Neural cell (in vitro differentiated cells): ENCODE measurements at regions not wholly inside any gene's neighbourhood (a gene's known extent, or its start where the extent isn't known, plus 50 kb on each side); places are given as distances from the start of the nearest gene placed in this dataset.

Source experiments
- H2AFZ ChIP-seq: fragments of 200-600, 300-800 bp; sonication (generic), shearing (Covaris generic); 2 replicates; pipeline ENCODE4 v1.6.0; 2014; ENCODE audit warnings: low read depth, mild to moderate bottlenecking, antibody characterized with exemption, low read length, moderate library complexity
- H3F3A ChIP-seq: fragments of 200-600 bp; shearing (Covaris generic); 2 replicates; pipeline ENCODE4 v1.6.1; 2016; ENCODE audit warnings: mild to moderate bottlenecking, moderate library complexity, mixed read lengths, antibody characterized with exemption, low read length; ENCODE audit not compliant: insufficient read depth, poor library complexity, severe bottlenecking
- H3K27ac ChIP-seq: fragments of 200-600, 300-800 bp; sonication (generic), shearing (Covaris generic); 2 replicates; pipeline ENCODE4 v1.5.1; 2014; ENCODE audit warnings: mild to moderate bottlenecking, low read length, moderate library complexity
- H3K27me3 ChIP-seq: fragments of 300-800, 200-600 bp; sonication (generic), shearing (Covaris generic); 2 replicates; pipeline ENCODE4 v1.6.0; 2014; ENCODE audit warnings: mild to moderate bottlenecking, low read depth, low read length, moderate library complexity; ENCODE audit not compliant: insufficient read depth
- H3K36me3 ChIP-seq: fragments of 300-800, 200-600 bp; sonication (generic), shearing (Covaris generic); 2 replicates; pipeline ENCODE4 v1.5.1; 2014; ENCODE audit warnings: mild to moderate bottlenecking, antibody characterized with exemption, low read length, moderate library complexity; ENCODE audit not compliant: insufficient read depth
- H3K4me2 ChIP-seq: fragments of 300-800, 200-600 bp; sonication (generic), shearing (Covaris generic); 2 replicates; pipeline ENCODE4 v1.6.0; 2014; ENCODE audit warnings: mild to moderate bottlenecking, low read length
- H3K4me3 ChIP-seq: fragments of 300-800, 200-600 bp; sonication (generic), shearing (Covaris generic); 2 replicates; pipeline ENCODE4 v1.5.1; 2014; ENCODE audit warnings: mild to moderate bottlenecking, low read length, moderate library complexity
- H3K79me2 ChIP-seq: fragments of 200-600 bp; shearing (Covaris generic); replicated peaks from 2 replicates; pipeline ENCODE4 v1.6.0; 2014; ENCODE audit warnings: mild to moderate bottlenecking, low read length, moderate library complexity; ENCODE audit not compliant: insufficient read depth
- H3K9ac ChIP-seq: fragments of 300-800, 200-600 bp; sonication (generic), shearing (Covaris generic); 2 replicates; pipeline ENCODE4 v1.6.1; 2016; ENCODE audit warnings: mild to moderate bottlenecking, low read length, mixed read lengths
- H3K9me2 ChIP-seq: fragments of 200-600 bp; shearing (Covaris generic); 2 replicates; pipeline ENCODE4 v1.6.1; 2016; ENCODE audit warnings: mild to moderate bottlenecking, low read length, mixed read lengths; ENCODE audit not compliant: insufficient read depth
- H3K9me3 ChIP-seq: fragments of 200-600, 300-800 bp; sonication (generic), shearing (Covaris generic); 2 replicates; pipeline ENCODE4 v1.6.1; 2016; ENCODE audit warnings: mild to moderate bottlenecking, mixed run types, low read length, moderate library complexity, mixed read lengths
- H4K20me1 ChIP-seq: fragments of 200-600 bp; shearing (Covaris generic); 2 replicates; pipeline ENCODE4 v1.6.1; 2016; ENCODE audit warnings: mild to moderate bottlenecking, mixed run types; ENCODE audit not compliant: insufficient read depth
- CTCF ChIP-seq: fragments of 450-650 bp; IDR thresholded peaks from 2 replicates; pipeline ENCODE4 v1.5.1; 2014; ENCODE audit warnings: antibody characterized with exemption, mild to moderate bottlenecking, moderate library complexity; ENCODE audit not compliant: poor library complexity, severe bottlenecking
- EP300 ChIP-seq: fragments of 450-650 bp; conservative IDR thresholded peaks from 2 replicates; pipeline ENCODE4 v1.6.1; 2014; ENCODE audit warnings: antibody characterized with exemption, mild to moderate bottlenecking, moderate library complexity; ENCODE audit not compliant: poor library complexity, severe bottlenecking
- EZH2 ChIP-seq: fragments of 200-600, 300-800 bp; shearing (Covaris generic), sonication (generic); IDR thresholded peaks from 2 replicates; pipeline ENCODE4 v1.6.1; 2014; ENCODE audit warnings: antibody characterized with exemption, low read length, borderline replicate concordance, mild to moderate bottlenecking; ENCODE audit not compliant: insufficient read depth, poor library complexity, severe bottlenecking
- MXI1 ChIP-seq: fragments of 450-650 bp; conservative IDR thresholded peaks from 2 replicates; pipeline ENCODE4 v1.6.1; 2014; ENCODE audit warnings: antibody characterized with exemption, mild to moderate bottlenecking; ENCODE audit not compliant: poor library complexity, severe bottlenecking
- POLR2AphosphoS5 ChIP-seq: IDR thresholded peaks from 2 replicates; pipeline ENCODE4 v1.6.1; 2012
- RAD21 ChIP-seq: fragments of 450-650 bp; conservative IDR thresholded peaks from 2 replicates; pipeline ENCODE4 v1.6.1; 2014; ENCODE audit warnings: antibody characterized with exemption, mild to moderate bottlenecking, moderate library complexity
- SMC3 ChIP-seq: fragments of 450-650 bp; conservative IDR thresholded peaks from 2 replicates; pipeline ENCODE4 v1.6.1; 2014; ENCODE audit warnings: antibody characterized with exemption, mild to moderate bottlenecking, moderate library complexity; ENCODE audit not compliant: poor library complexity
- TAF1 ChIP-seq: IDR thresholded peaks from 2 replicates; pipeline ENCODE4 v1.6.1; 2012; ENCODE audit warnings: low read depth
- TF ChIP-seq, protein P1 (sequence below): IDR thresholded peaks from 2 replicates; pipeline ENCODE4 v1.6.1; 2012; ENCODE audit warnings: borderline replicate concordance

DNA sequence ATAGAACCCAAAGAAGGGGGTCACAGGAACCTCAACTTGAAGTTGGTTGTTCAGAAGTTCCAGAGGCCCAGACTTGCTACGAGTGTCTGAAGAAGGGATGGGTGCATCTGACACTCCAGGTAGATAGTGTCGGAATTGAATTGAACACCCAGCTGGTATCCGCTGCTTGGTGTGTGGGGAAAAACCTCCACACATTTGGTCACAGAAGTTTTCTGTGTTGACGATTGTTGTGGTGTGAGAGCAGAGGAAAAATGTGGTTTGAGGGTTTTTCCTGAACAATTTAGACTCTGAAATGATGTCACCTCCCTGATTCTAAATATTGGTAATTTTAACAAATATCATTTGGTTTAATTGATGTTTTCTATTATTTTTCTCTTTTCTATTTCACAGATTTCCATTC is 218.8 kb upstream of the CTNNB1 start:
- Histone ChIP-seq H3K4me3 (no peak overlapping the region), H3K36me3 (no peaks in the 10 kb centered on the region), H3F3A (no peaks in the 10 kb centered on the region), H3K4me2 (no peak overlapping the region), H3K9me3 (no peaks in the 10 kb centered on the region), H3K27me3 (no peaks in the 10 kb centered on the region), H2AFZ (no peak overlapping the region), H3K79me2 (no peaks in the 10 kb centered on the region), H4K20me1 (no peaks in the 10 kb centered on the region), H3K9ac (no peak overlapping the region), H3K9me2 (no peaks in the 10 kb centered on the region), H3K27ac (no peak overlapping the region)
- TF ChIP-seq SMC3 = no peak
- no peak for TF ChIP-seq EP300
- TF ChIP-seq MXI1 = no peak
- TF ChIP-seq TAF1 = no peak
- TF ChIP-seq POLR2AphosphoS5 = no peak
- no peak for TF ChIP-seq CTCF
- TF ChIP-seq, protein P1, sequence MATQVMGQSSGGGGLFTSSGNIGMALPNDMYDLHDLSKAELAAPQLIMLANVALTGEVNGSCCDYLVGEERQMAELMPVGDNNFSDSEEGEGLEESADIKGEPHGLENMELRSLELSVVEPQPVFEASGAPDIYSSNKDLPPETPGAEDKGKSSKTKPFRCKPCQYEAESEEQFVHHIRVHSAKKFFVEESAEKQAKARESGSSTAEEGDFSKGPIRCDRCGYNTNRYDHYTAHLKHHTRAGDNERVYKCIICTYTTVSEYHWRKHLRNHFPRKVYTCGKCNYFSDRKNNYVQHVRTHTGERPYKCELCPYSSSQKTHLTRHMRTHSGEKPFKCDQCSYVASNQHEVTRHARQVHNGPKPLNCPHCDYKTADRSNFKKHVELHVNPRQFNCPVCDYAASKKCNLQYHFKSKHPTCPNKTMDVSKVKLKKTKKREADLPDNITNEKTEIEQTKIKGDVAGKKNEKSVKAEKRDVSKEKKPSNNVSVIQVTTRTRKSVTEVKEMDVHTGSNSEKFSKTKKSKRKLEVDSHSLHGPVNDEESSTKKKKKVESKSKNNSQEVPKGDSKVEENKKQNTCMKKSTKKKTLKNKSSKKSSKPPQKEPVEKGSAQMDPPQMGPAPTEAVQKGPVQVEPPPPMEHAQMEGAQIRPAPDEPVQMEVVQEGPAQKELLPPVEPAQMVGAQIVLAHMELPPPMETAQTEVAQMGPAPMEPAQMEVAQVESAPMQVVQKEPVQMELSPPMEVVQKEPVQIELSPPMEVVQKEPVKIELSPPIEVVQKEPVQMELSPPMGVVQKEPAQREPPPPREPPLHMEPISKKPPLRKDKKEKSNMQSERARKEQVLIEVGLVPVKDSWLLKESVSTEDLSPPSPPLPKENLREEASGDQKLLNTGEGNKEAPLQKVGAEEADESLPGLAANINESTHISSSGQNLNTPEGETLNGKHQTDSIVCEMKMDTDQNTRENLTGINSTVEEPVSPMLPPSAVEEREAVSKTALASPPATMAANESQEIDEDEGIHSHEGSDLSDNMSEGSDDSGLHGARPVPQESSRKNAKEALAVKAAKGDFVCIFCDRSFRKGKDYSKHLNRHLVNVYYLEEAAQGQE = no peak
- no peak for TF ChIP-seq EZH2
- TF ChIP-seq RAD21 = no peak

GRCh38 chr3:40985195-40985594 is 214.1 kb upstream of the CTNNB1 start:
- H3K79me2 ChIP-seq = no peaks in the 10 kb centered on the region
- H3F3A ChIP-seq = no peaks in the 10 kb centered on the region
- H4K20me1 ChIP-seq = no peaks in the 10 kb centered on the region
- H3K9me2 ChIP-seq = no peaks in the 10 kb centered on the region
- H3K27me3 ChIP-seq = no peaks in the 10 kb centered on the region
- H3K4me2 ChIP-seq = no peak overlapping the region
- H3K9ac ChIP-seq = no peak overlapping the region
- no peak overlapping the region for H3K4me3 ChIP-seq
- H2AFZ ChIP-seq = no peak overlapping the region
- H3K36me3 ChIP-seq = no peaks in the 10 kb centered on the region
- no peak overlapping the region for H3K27ac ChIP-seq
- H3K9me3 ChIP-seq = no peaks in the 10 kb centered on the region
- no peak for TF ChIP-seq POLR2AphosphoS5
- TF ChIP-seq RAD21 = no peak
- no peak for TF ChIP-seq CTCF
- no peak for TF ChIP-seq EP300
- TF ChIP-seq, protein P1 = no peak
- TF ChIP-seq TAF1 = no peak
- no peak for TF ChIP-seq SMC3
